Neural cell (in vitro differentiated cells): ENCODE measurements at regions not wholly inside any gene's neighbourhood (a gene's known extent, or its start where the extent isn't known, plus 50 kb on each side); places are given as distances from the start of the nearest gene placed in this dataset.

Experiments used
- H2AFZ ChIP-seq: fragments of 200-600, 300-800 bp; sonication (generic), shearing (Covaris generic); 2 replicates; pipeline ENCODE4 v1.6.0; 2014; ENCODE audit warnings: low read depth, mild to moderate bottlenecking, antibody characterized with exemption, low read length, moderate library complexity
- H3F3A ChIP-seq: fragments of 200-600 bp; shearing (Covaris generic); 2 replicates; pipeline ENCODE4 v1.6.1; 2016; ENCODE audit warnings: mild to moderate bottlenecking, moderate library complexity, mixed read lengths, antibody characterized with exemption, low read length; ENCODE audit not compliant: insufficient read depth, poor library complexity, severe bottlenecking
- H3K27ac ChIP-seq: fragments of 200-600, 300-800 bp; sonication (generic), shearing (Covaris generic); 2 replicates; pipeline ENCODE4 v1.5.1; 2014; ENCODE audit warnings: mild to moderate bottlenecking, low read length, moderate library complexity
- H3K27me3 ChIP-seq: fragments of 300-800, 200-600 bp; sonication (generic), shearing (Covaris generic); 2 replicates; pipeline ENCODE4 v1.6.0; 2014; ENCODE audit warnings: mild to moderate bottlenecking, low read depth, low read length, moderate library complexity; ENCODE audit not compliant: insufficient read depth
- H3K36me3 ChIP-seq: fragments of 300-800, 200-600 bp; sonication (generic), shearing (Covaris generic); 2 replicates; pipeline ENCODE4 v1.5.1; 2014; ENCODE audit warnings: mild to moderate bottlenecking, antibody characterized with exemption, low read length, moderate library complexity; ENCODE audit not compliant: insufficient read depth
- H3K4me2 ChIP-seq: fragments of 300-800, 200-600 bp; sonication (generic), shearing (Covaris generic); 2 replicates; pipeline ENCODE4 v1.6.0; 2014; ENCODE audit warnings: mild to moderate bottlenecking, low read length
- H3K4me3 ChIP-seq: fragments of 300-800, 200-600 bp; sonication (generic), shearing (Covaris generic); 2 replicates; pipeline ENCODE4 v1.5.1; 2014; ENCODE audit warnings: mild to moderate bottlenecking, low read length, moderate library complexity
- H3K79me2 ChIP-seq: fragments of 200-600 bp; shearing (Covaris generic); replicated peaks from 2 replicates; pipeline ENCODE4 v1.6.0; 2014; ENCODE audit warnings: mild to moderate bottlenecking, low read length, moderate library complexity; ENCODE audit not compliant: insufficient read depth
- H3K9ac ChIP-seq: fragments of 300-800, 200-600 bp; sonication (generic), shearing (Covaris generic); 2 replicates; pipeline ENCODE4 v1.6.1; 2016; ENCODE audit warnings: mild to moderate bottlenecking, low read length, mixed read lengths
- H3K9me2 ChIP-seq: fragments of 200-600 bp; shearing (Covaris generic); 2 replicates; pipeline ENCODE4 v1.6.1; 2016; ENCODE audit warnings: mild to moderate bottlenecking, low read length, mixed read lengths; ENCODE audit not compliant: insufficient read depth
- H3K9me3 ChIP-seq: fragments of 200-600, 300-800 bp; sonication (generic), shearing (Covaris generic); 2 replicates; pipeline ENCODE4 v1.6.1; 2016; ENCODE audit warnings: mild to moderate bottlenecking, mixed run types, low read length, moderate library complexity, mixed read lengths
- H4K20me1 ChIP-seq: fragments of 200-600 bp; shearing (Covaris generic); 2 replicates; pipeline ENCODE4 v1.6.1; 2016; ENCODE audit warnings: mild to moderate bottlenecking, mixed run types; ENCODE audit not compliant: insufficient read depth
- CTCF ChIP-seq: fragments of 450-650 bp; IDR thresholded peaks from 2 replicates; pipeline ENCODE4 v1.5.1; 2014; ENCODE audit warnings: antibody characterized with exemption, mild to moderate bottlenecking, moderate library complexity; ENCODE audit not compliant: poor library complexity, severe bottlenecking
- EP300 ChIP-seq: fragments of 450-650 bp; conservative IDR thresholded peaks from 2 replicates; pipeline ENCODE4 v1.6.1; 2014; ENCODE audit warnings: antibody characterized with exemption, mild to moderate bottlenecking, moderate library complexity; ENCODE audit not compliant: poor library complexity, severe bottlenecking
- EZH2 ChIP-seq: fragments of 200-600, 300-800 bp; shearing (Covaris generic), sonication (generic); IDR thresholded peaks from 2 replicates; pipeline ENCODE4 v1.6.1; 2014; ENCODE audit warnings: antibody characterized with exemption, low read length, borderline replicate concordance, mild to moderate bottlenecking; ENCODE audit not compliant: insufficient read depth, poor library complexity, severe bottlenecking
- MXI1 ChIP-seq: fragments of 450-650 bp; conservative IDR thresholded peaks from 2 replicates; pipeline ENCODE4 v1.6.1; 2014; ENCODE audit warnings: antibody characterized with exemption, mild to moderate bottlenecking; ENCODE audit not compliant: poor library complexity, severe bottlenecking
- POLR2AphosphoS5 ChIP-seq: IDR thresholded peaks from 2 replicates; pipeline ENCODE4 v1.6.1; 2012
- RAD21 ChIP-seq: fragments of 450-650 bp; conservative IDR thresholded peaks from 2 replicates; pipeline ENCODE4 v1.6.1; 2014; ENCODE audit warnings: antibody characterized with exemption, mild to moderate bottlenecking, moderate library complexity
- SMC3 ChIP-seq: fragments of 450-650 bp; conservative IDR thresholded peaks from 2 replicates; pipeline ENCODE4 v1.6.1; 2014; ENCODE audit warnings: antibody characterized with exemption, mild to moderate bottlenecking, moderate library complexity; ENCODE audit not compliant: poor library complexity
- TAF1 ChIP-seq: IDR thresholded peaks from 2 replicates; pipeline ENCODE4 v1.6.1; 2012; ENCODE audit warnings: low read depth
- TF ChIP-seq, protein P1 (sequence below): IDR thresholded peaks from 2 replicates; pipeline ENCODE4 v1.6.1; 2012; ENCODE audit warnings: borderline replicate concordance

- H3K27me3 ChIP-seq, result no peaks in the 10 kb centered on the region
- no peaks in the 10 kb centered on the region for H3K79me2 ChIP-seq
- no peaks in the 10 kb centered on the region for H4K20me1 ChIP-seq
- no peaks in the 10 kb centered on the region for H3K9me3 ChIP-seq
- no peak overlapping the region for H3K9ac ChIP-seq
- no peak overlapping the region for H2AFZ ChIP-seq
- no peaks in the 10 kb centered on the region for H3K36me3 ChIP-seq
- H3K4me3 ChIP-seq, result no peak overlapping the region
- H3K9me2 ChIP-seq, result no peaks in the 10 kb centered on the region
- TF ChIP-seq, protein P1, sequence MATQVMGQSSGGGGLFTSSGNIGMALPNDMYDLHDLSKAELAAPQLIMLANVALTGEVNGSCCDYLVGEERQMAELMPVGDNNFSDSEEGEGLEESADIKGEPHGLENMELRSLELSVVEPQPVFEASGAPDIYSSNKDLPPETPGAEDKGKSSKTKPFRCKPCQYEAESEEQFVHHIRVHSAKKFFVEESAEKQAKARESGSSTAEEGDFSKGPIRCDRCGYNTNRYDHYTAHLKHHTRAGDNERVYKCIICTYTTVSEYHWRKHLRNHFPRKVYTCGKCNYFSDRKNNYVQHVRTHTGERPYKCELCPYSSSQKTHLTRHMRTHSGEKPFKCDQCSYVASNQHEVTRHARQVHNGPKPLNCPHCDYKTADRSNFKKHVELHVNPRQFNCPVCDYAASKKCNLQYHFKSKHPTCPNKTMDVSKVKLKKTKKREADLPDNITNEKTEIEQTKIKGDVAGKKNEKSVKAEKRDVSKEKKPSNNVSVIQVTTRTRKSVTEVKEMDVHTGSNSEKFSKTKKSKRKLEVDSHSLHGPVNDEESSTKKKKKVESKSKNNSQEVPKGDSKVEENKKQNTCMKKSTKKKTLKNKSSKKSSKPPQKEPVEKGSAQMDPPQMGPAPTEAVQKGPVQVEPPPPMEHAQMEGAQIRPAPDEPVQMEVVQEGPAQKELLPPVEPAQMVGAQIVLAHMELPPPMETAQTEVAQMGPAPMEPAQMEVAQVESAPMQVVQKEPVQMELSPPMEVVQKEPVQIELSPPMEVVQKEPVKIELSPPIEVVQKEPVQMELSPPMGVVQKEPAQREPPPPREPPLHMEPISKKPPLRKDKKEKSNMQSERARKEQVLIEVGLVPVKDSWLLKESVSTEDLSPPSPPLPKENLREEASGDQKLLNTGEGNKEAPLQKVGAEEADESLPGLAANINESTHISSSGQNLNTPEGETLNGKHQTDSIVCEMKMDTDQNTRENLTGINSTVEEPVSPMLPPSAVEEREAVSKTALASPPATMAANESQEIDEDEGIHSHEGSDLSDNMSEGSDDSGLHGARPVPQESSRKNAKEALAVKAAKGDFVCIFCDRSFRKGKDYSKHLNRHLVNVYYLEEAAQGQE, result no peak
- TF ChIP-seq CTCF (no peak), SMC3 (no peak), RAD21 (no peak), TAF1 (no peak), EP300 (no peak), POLR2AphosphoS5 (no peak), EZH2 (no peak), MXI1 (no peak)
- H3K4me2 ChIP-seq, result no peak overlapping the region
- H3K27ac ChIP-seq, result no peak overlapping the region
- H3F3A ChIP-seq, result no peaks in the 10 kb centered on the region
Observed at GRCh38 chr5:35456506-35456905, 161.2 kb upstream of the SPEF2 start.

DNA sequence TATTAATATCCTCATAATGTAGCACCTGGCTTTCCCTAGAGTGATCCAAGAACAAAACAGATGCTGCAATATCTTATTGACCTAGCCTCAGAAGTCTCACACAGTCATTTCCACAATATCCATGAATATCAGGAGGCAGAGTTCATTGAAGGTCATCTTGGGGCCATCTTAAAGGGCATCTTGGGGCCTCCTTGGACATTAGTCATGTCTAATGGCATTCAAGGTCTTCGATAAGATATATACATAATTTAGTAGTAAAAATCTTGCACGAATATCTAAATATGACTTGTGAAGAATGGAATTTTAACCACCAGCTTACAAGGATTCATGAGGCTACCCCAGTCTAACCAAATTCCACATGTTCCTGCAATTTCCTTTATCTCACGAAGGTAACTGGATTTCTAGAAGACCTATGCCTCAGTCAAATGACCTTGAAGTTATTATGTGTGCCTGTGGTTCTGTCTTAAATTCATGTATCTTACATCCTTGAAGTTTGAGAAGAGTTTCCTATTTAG is 163.6 kb upstream of the SPEF2 start:
- no peak for TF ChIP-seq MXI1
- no peak for TF ChIP-seq RAD21
- no peak for TF ChIP-seq CTCF
- TF ChIP-seq SMC3, result no peak
- no peak for TF ChIP-seq EZH2
- TF ChIP-seq TAF1, result no peak
- TF ChIP-seq EP300, result no peak
- no peak for TF ChIP-seq POLR2AphosphoS5
- TF ChIP-seq, protein P1, result no peak
- H3K4me2 ChIP-seq, result no peak overlapping the region
- no peaks in the 10 kb centered on the region for H3K9me2 ChIP-seq
- no peaks in the 10 kb centered on the region for H4K20me1 ChIP-seq
- no peaks in the 10 kb centered on the region for H3K27me3 ChIP-seq
- no peaks in the 10 kb centered on the region for H3K36me3 ChIP-seq
- no peak overlapping the region for H2AFZ ChIP-seq
- no peak overlapping the region for H3K9ac ChIP-seq
- H3K27ac ChIP-seq, result no peak overlapping the region
- H3F3A ChIP-seq, result no peaks in the 10 kb centered on the region
- no peak overlapping the region for H3K4me3 ChIP-seq
- H3K9me3 ChIP-seq, result peaks cover 3% of the 10 kb centered on the region
- H3K79me2 ChIP-seq, result no peaks in the 10 kb centered on the region
